CD14-positive monocyte (primary cell): ENCODE measurements at regions not wholly inside any gene's neighbourhood (a gene's known extent, or its start where the extent isn't known, plus 50 kb on each side); places are given as distances from the start of the nearest gene placed in this dataset.

Source experiments
- DNase-seq, 3 donors: peaks; one replicate each; pipeline ENCODE4 v3.0.0-alpha.2; 2011 to 2022
- H2AFZ ChIP-seq: 2 replicates; pipeline ENCODE4 v1.6.0; 2012; ENCODE audit warnings: mild to moderate bottlenecking, low read depth, low read length, inconsistent platforms; ENCODE audit not compliant: insufficient read depth, poor library complexity, severe bottlenecking
- H3K27ac ChIP-seq, 2 donors: 1 replicate in 1 of 2; 2 replicates in 1 of 2; pipeline ENCODE4 v1.5.1; 2012 to 2013; ENCODE audit warnings: low read length in 2 of 2, control low read depth in 1 of 2, inconsistent platforms in 1 of 2, low read depth in 1 of 2, mild to moderate bottlenecking in 1 of 2
- H3K27me3 ChIP-seq, 2 donors: one replicate each; pipeline versions ENCODE4 v1.6.0 to v1.6.1; 2011 to 2013; ENCODE audit warnings: low read length in 2 of 2; ENCODE audit not compliant: control insufficient read depth in 2 of 2, insufficient read depth in 2 of 2
- H3K36me3 ChIP-seq, 2 donors: replicated peaks in 1 of 2; 1 replicate in 1 of 2; 2 replicates in 1 of 2; pipeline versions ENCODE4 v1.5.1 to v1.6.1; 2012 to 2013; ENCODE audit warnings: low read length in 2 of 2, control low read depth in 1 of 2, inconsistent platforms in 1 of 2, mild to moderate bottlenecking in 1 of 2; ENCODE audit not compliant: insufficient read depth in 2 of 2, control insufficient read depth in 1 of 2
- H3K4me1 ChIP-seq, 2 donors: 1 replicate in 1 of 2; 2 replicates in 1 of 2; pipeline versions ENCODE4 v1.5.1 to v1.6.1; 2012 to 2013; ENCODE audit warnings: low read length in 2 of 2, control low read depth in 1 of 2, inconsistent platforms in 1 of 2, mild to moderate bottlenecking in 1 of 2, moderate library complexity in 1 of 2; ENCODE audit not compliant: insufficient read depth in 2 of 2, control insufficient read depth in 1 of 2
- H3K4me2 ChIP-seq: replicated peaks from 2 replicates; pipeline ENCODE3; 2012; ENCODE audit warnings: low read length, moderate library complexity, mild to moderate bottlenecking; ENCODE audit not compliant: poor library complexity, severe bottlenecking; ENCODE audit errors: extremely low read depth
- H3K4me3 ChIP-seq, 3 experiments: fragments of 200-600 bp in 1 of 3; sonication (generic) in 1 of 3; replicated peaks in 1 of 3; 1 replicate in 2 of 3; 2 replicates in 1 of 3; pipeline ENCODE4 v1.5.1; 2011 to 2013; ENCODE audit warnings: low read length in 3 of 3, mild to moderate bottlenecking in 3 of 3, control low read depth in 2 of 3, low read depth in 2 of 3, inconsistent platforms in 1 of 3, moderate library complexity in 1 of 3
- H3K79me2 ChIP-seq: 2 replicates; pipeline ENCODE4 v1.6.0; 2012; ENCODE audit warnings: mild to moderate bottlenecking, control low read depth, inconsistent platforms, low read length, moderate library complexity; ENCODE audit not compliant: insufficient read depth
- H3K9ac ChIP-seq: 2 replicates; pipeline ENCODE4 v1.6.0; 2017; ENCODE audit warnings: low read length, mild to moderate bottlenecking; ENCODE audit not compliant: insufficient read depth, poor library complexity, severe bottlenecking
- H3K9me3 ChIP-seq, 2 donors: replicated peaks in 1 of 2; 1 replicate in 1 of 2; 2 replicates in 1 of 2; pipeline versions ENCODE4 v1.5.1 to v1.6.1; 2012 to 2013; ENCODE audit warnings: low read length in 2 of 2, control low read depth in 1 of 2; ENCODE audit not compliant: control insufficient read depth in 1 of 2, insufficient read depth in 1 of 2
- H4K20me1 ChIP-seq: 2 replicates; pipeline ENCODE4 v1.6.0; 2012; ENCODE audit warnings: mild to moderate bottlenecking, low read length, control low read depth, moderate library complexity; ENCODE audit not compliant: insufficient read depth
- H3K27ac Mint-ChIP-seq, 7 donors: one replicate each; pipeline ENCODE4 v1.8.0; 2020; ENCODE audit warnings: mild to moderate bottlenecking in 7 of 7, mixed read lengths in 7 of 7, moderate library complexity in 6 of 7, inconsistent platforms in 2 of 7
- H3K27me3 Mint-ChIP-seq, 3 donors: one replicate each; pipeline ENCODE4 v1.8.0; 2021 to 2022; ENCODE audit warnings: low read depth in 3 of 3, mild to moderate bottlenecking in 3 of 3, mixed read lengths in 3 of 3, moderate library complexity in 3 of 3, inconsistent platforms in 1 of 3
- H3K36me3 Mint-ChIP-seq, 2 donors: one replicate each; pipeline ENCODE4 v1.8.0; 2020; ENCODE audit warnings: mixed read lengths in 2 of 2, inconsistent platforms in 1 of 2, mild to moderate bottlenecking in 1 of 2
- H3K4me1 Mint-ChIP-seq: one replicate; pipeline ENCODE4 v1.8.0; 2020; ENCODE audit warnings: mild to moderate bottlenecking, mixed read lengths
- H3K4me3 Mint-ChIP-seq, 2 donors: one replicate each; pipeline ENCODE4 v1.8.0; 2020; ENCODE audit warnings: mild to moderate bottlenecking in 2 of 2, mixed read lengths in 2 of 2, moderate library complexity in 1 of 2
- H3K9me3 Mint-ChIP-seq, 7 donors: one replicate each; pipeline ENCODE4 v1.8.0; 2020 to 2022; ENCODE audit warnings: mixed read lengths in 7 of 7, mild to moderate bottlenecking in 6 of 7, moderate library complexity in 6 of 7, inconsistent platforms in 2 of 7
- WGBS: methylation state at CpG from one replicate; pipeline ENCODE4 v1.1.5; 2013; ENCODE audit warnings: missing lambda C conversion rate; ENCODE audit not compliant: insufficient coverage; 5-methylcytosine and 5-hydroxymethylcytosine counted together
- intact Hi-C, 2 donors: fragments of 100-400 bp; cut with micrococcal nuclease; formaldehyde crosslinking; loops; one replicate each; pipeline versions ENCODE4 v1.15.0 to v1.15.1; 2023
- TF ChIP-seq, protein P1 (sequence below): fragments of 200-600 bp; IDR thresholded peaks from one replicate; pipeline ENCODE4 v1.8.0; 2022; ENCODE audit warnings: antibody characterized with exemption, mild to moderate bottlenecking

DNA sequence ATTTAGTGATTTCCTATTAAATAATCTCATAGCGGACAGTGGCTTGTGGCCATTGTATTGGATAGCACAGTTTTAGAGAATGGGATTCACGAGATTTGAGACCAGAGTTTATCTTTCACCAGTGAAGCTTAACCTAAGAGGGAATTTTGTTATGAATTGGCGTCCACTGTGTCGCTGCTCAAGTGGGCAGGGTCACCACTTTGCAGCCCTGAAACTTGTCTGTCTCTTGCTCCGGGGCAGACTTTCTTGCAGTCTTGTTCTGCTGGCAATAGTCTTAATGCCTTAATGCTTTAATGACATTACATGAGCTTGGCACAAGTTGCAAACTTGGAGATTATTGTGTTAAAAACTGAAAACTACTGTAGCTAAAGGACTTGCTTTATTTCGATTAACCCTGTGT lies 72.8 kb upstream of the PPM1H start:
- Mint-ChIP-seq H3K27me3 (no peaks in the 10 kb centered on the region), H3K9me3 (peaks cover 0 to 6% (median 2%) of the 10 kb centered on the region in 7 donors), H3K4me1 (no peaks in the 10 kb centered on the region), H3K4me3 (no peak overlapping the region), H3K27ac (no peak overlapping the region), H3K36me3 (no peaks in the 10 kb centered on the region)
- TF ChIP-seq, protein P1, sequence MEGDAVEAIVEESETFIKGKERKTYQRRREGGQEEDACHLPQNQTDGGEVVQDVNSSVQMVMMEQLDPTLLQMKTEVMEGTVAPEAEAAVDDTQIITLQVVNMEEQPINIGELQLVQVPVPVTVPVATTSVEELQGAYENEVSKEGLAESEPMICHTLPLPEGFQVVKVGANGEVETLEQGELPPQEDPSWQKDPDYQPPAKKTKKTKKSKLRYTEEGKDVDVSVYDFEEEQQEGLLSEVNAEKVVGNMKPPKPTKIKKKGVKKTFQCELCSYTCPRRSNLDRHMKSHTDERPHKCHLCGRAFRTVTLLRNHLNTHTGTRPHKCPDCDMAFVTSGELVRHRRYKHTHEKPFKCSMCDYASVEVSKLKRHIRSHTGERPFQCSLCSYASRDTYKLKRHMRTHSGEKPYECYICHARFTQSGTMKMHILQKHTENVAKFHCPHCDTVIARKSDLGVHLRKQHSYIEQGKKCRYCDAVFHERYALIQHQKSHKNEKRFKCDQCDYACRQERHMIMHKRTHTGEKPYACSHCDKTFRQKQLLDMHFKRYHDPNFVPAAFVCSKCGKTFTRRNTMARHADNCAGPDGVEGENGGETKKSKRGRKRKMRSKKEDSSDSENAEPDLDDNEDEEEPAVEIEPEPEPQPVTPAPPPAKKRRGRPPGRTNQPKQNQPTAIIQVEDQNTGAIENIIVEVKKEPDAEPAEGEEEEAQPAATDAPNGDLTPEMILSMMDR: no peak
- WGBS: 78% methylated on average over 2 of the region's 6 CpGs
- Histone ChIP-seq H3K27ac (no peak overlapping the region), H4K20me1 (no peaks in the 10 kb centered on the region), H3K36me3 (no peaks in the 10 kb centered on the region), H3K79me2 (no peaks in the 10 kb centered on the region), H3K27me3 (no peaks in the 10 kb centered on the region), H2AFZ (no peak overlapping the region), H3K9ac (no peak overlapping the region), H3K4me2 (no peak overlapping the region), H3K4me3 (no peak overlapping the region), H3K9me3 (peaks cover 0 to 7% of the 10 kb centered on the region in 2 donors), H3K4me1 (no peaks in the 10 kb centered on the region)
- DNase-seq: no peak
- intact Hi-C loops: no loop called here

DNA sequence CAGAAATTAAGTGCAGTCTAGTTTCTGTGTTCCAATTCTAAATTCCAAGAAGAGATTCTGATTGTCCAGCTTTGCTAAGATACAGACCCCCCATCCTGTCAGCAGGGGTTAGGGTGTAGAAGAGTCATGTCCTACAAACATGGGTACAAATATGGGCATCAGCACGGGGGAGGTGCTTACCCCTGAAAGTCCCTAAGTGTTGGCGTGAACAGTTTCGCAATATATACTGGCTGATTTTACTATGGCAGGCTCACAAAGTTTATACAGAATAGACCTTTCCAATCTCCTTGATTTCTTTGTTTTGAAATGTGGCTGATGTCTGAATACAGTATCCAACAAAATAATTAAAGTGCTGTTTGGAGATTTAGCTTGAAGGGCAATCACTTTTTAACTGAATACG lies 71.6 kb upstream of the PPM1H start:
- intact Hi-C loops: no loop called here
- 71% methylated on average over 3 of the region's 4 CpGs for WGBS
- H3K4me1 Mint-ChIP-seq: no peaks in the 10 kb centered on the region
- TF ChIP-seq, protein P1: no peak
- H3K27ac ChIP-seq: no peak overlapping the region
- no peaks in the 10 kb centered on the region for H3K79me2 ChIP-seq
- no peaks in the 10 kb centered on the region for H3K27me3 ChIP-seq
- H3K4me1 ChIP-seq: no peaks in the 10 kb centered on the region
- no peak overlapping the region for H3K4me3 Mint-ChIP-seq
- no peak overlapping the region for H3K9ac ChIP-seq
- no peaks in the 10 kb centered on the region for H3K36me3 ChIP-seq
- no peak for DNase-seq
- peaks cover 0 to 9% of the 10 kb centered on the region in 2 donors for H3K9me3 ChIP-seq
- no peak overlapping the region for H2AFZ ChIP-seq
- no peaks in the 10 kb centered on the region for H3K27me3 Mint-ChIP-seq
- peaks cover 0 to 11% (median 5%) of the 10 kb centered on the region in 7 donors for H3K9me3 Mint-ChIP-seq
- no peaks in the 10 kb centered on the region for H3K36me3 Mint-ChIP-seq
- H4K20me1 ChIP-seq: no peaks in the 10 kb centered on the region
- H3K27ac Mint-ChIP-seq: no peak overlapping the region
- H3K4me3 ChIP-seq: no peak overlapping the region
- no peak overlapping the region for H3K4me2 ChIP-seq
